Medulla oblongata (tissue), 1 donor: ENCODE measurements at regions not wholly inside any gene's neighbourhood (a gene's known extent, or its start where the extent isn't known, plus 50 kb on each side); places are given as distances from the start of the nearest gene placed in this dataset.
"Not testable (repeated sequence)": the region's sequence is repeated elsewhere in the genome, so short reads cannot be mapped to it uniquely, and the experiment has no call there.

Source experiments
- DNase-seq: peaks from one replicate; pipeline ENCODE4 v3.0.0-alpha.2; 2015; ENCODE audit errors: extremely low spot score

DNA sequence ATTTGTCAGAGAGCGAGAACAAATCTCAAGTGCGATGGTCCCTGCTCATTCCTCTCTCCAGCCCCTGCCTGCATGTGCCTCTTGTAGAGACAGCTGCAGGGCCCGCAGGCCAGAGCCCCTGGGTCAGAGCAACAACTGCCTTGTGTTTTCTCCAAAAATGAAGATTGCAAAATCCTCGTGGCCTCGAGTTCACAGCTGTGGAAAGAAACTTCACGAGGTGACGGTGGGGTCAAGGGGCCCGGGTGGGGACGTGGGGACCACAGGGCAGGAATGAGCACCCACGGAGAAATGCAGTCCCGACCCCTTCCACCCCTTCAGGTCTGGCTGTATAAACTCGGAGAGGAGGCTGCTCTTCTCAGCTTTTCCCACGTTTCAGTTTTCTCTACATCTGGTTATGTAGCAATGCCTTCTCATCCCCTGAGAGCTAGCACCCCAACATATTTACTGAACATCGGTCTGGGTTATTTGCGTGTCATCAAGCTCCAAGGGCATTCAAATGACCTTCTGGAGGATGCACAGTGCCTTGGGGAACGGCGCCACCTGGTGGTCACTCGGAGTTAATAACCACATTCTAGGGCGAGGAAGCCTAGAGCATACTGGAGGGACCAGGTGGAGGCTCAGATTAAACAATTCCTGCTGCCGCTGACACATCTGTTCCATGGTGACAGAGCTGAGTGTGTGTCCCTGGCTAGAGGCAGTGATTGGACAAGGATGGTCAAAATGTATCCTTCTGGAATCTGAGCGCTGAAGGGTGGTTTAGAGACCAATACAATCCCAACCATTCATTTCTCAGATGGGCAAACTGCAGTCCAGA, 91.4 kb upstream of the CYRIA start:
- peak; percentile 86 for DNase-seq

DNA sequence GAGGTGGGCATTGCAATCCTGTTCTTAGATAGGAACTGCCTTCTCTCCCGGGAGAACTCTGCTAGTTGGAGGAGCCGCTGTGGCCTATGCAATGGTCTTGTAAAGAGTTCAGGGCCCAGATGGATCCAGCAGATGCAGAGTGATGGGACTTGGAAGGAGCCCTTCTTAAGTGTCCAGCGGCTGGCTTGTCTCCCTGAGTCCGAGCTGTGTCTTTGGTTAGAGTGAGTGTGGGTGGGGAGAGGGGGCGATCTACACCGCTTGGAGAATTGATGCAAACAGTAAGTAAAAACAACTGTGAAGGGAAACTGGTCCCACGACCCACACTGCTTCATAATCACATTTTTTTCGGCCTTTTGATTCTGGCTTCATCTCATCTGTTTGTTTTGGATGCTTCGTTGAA, 89.8 kb upstream of the CYRIA start:
- DNase-seq: no peak

DNA sequence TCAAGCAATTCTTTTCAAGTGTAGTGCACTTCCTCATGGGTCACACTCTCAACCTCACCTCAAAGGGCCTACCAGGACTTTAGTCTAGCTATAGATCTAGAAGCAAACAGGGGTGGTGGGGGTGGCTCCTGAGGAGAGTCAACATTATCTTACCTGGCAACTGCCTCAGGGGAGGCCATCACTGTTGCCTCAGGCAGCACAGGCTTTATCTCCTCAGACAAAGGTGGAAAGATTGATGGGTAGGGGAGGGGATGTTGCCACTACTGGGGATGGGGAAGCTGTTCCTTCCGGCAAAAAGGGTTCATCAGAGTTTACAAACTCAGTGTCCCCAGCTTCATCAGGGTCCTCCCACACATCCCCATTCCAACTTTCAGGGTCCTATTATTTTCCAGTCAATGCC, 87.4 kb upstream of the CYRIA start:
- DNase-seq: not testable (repeated sequence)

DNA sequence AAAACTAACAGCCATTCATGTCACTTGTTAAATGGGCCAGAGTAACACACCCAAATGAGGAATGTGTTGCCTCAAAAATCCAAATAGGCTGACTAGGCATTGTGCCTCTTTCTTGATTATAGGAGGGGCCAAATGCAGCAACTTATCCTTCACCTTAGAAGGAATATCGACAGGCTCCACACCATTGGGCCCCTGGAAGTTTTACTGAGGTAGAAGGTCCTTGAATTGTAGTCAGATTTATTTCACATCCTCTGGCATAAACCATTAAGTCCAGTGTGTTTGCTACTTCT, 85.2 kb upstream of the CYRIA start:
- DNase-seq: not testable (repeated sequence)

DNA sequence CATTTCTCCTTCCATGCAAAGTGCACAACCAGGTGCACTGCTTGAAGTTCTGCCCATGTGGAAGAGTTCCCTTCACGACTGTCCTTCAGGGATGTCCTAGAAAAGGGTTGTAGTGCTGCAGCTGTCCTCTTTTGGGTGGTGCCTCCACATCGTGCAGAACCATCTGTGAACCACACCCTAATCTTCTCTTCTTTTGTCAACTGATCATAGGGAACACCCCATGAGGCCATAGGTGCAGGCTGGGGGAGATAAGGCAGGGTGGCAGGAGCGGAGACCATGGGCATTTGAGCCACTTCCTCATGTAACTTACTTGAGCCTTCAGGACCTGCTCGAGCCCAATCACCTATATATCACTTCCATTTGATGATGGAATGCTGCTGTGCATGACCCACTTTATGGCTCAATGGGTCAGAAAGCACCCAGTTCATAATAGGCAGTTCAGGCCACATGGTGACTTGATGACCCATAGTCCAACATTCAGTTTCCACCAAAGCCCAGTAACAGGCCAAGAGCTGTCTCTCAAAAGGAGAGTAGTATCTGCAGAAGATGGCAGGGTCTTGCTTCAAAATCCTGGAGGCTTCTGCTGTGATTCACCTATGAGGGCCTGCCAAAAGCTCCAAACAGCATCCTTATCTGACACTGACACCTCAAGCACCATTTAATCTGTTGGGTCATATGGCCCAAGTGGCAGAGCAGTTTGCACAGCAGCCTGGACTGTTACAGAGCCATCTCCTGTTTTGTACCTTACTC, 84.7 kb upstream of the CYRIA start:
- DNase-seq: no peak

DNA sequence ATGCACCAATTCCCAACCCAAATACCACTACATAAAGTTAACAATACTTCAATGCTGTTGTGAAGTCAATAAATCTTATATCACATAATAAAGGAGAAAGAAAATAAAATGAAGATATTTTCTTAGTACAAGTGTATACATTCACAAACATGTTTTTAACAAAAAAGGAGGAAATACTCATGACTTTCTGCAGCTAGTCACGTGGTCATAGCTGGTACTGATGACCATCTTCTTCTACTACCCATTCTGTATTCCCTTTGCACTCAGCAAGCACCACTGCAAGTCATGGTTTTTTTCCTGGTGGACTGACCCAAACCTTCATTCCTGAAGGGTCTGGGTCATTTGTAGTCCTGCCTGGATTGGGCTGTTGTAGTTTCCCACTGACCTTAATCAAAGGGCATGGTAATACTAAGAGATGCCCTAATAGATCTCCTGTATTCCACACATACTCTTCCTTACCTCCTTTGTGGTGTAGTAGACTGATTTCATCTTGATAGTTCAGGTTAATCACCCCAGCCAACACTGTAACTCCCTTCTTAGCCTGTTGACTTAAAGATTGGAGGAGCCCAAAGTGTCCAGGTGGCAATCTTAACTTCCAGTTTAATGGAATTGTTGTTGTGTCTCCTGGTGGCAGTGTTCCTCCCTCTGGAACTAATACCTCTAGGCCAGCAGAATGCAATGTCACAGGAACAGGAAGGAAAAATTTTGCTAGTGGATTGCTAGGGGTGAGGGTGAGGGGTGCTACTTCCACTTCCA, 83.1 kb upstream of the CYRIA start:
- not testable (repeated sequence) for DNase-seq

DNA sequence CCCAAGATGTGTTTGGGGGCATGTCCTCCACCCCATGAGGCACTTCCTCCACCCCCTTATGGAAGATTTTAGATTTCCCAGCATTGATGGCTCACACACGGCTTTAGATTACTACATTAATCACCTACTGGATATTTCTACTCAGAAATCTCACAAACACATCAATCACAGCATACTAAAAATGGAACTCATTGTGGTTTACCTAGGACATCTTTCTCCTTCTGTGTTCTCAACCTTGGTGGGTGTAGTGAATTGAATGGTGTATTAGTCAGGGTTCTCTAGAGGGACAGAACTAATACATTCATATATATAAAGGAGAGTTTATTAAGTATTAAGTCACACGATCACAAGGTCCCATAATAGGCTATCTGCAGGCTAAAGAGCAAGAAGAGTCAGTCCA, 82.1 kb upstream of the CYRIA start:
- DNase-seq: no peak

DNA sequence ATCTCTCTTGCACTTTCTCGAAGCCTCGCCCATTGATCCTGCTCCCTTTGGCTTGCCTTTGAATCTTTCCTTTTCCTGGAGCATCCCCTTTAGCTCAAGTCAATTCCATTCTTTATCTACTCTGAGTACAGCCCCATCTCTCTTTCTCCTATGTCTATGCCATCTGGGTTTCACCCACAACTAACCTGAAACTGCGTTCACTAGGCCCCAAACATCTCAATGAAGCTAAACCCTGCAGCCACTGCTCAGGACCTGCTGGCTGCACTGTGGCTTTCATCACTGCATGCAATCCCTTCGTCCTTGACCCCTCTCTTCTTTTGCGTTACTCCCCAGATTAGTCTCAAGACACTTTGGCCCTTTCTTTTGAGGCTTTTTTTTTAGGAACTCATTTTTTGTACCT, 81.6 kb upstream of the CYRIA start:
- no peak for DNase-seq

DNA sequence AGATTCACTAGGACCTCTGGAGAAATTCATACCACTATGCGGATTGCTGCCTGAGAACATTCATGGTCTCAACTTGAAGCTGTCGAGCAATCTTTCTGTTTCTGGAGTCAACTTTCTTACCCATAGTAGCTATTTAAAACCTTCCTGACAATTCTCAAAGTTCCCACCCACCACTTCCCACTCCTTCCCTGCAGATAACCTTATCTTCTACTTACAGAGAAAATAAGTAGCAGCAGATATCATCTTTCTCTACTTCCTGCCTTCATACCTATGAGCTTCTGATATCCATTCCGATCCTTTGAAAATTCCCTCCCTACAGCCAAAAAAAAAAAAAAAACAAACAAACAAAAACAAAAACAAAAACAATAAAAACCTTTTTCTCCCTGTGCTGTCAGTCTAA, 81.2 kb upstream of the CYRIA start:
- no peak for DNase-seq

DNA sequence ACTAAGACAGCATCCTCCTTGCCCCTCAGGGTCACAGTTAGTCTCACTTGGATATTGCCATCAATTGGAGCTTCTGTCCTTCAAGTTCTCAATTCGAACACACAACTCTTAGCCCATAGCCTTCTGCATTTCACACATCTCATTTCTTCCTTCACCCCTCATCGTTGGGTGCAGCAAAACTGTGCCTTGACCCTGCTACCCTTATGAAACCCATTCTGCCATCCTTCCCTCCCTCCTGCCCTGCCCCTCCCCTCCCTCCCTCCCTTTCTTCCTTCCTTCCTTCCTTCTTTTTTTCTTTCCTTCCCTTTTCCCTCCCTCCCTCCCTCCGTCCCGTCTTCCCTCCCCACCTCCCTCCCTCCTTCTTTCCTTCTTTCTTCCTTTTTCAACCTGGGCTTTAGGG, 80.7 kb upstream of the CYRIA start:
- no peak for DNase-seq

DNA sequence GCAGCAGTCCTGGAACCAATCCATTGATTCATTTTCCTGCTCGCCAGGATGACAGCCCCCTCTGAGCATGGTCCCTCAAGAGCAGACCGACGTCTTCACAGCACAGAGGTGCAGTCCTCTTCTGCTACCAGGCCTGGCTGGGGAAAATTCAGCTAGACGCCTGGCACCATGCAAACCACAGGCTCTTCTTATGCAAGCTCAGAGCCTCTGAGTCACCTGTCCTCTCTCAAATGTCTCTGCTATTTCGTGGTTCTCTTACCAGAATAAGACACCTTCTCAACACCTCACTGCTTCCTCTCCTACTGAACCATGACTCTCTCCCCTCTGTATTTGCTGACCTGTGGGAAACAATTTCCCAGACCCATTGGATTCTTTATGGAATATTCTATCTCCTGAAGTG, 79.8 kb upstream of the CYRIA start:
- DNase-seq: no peak

DNA sequence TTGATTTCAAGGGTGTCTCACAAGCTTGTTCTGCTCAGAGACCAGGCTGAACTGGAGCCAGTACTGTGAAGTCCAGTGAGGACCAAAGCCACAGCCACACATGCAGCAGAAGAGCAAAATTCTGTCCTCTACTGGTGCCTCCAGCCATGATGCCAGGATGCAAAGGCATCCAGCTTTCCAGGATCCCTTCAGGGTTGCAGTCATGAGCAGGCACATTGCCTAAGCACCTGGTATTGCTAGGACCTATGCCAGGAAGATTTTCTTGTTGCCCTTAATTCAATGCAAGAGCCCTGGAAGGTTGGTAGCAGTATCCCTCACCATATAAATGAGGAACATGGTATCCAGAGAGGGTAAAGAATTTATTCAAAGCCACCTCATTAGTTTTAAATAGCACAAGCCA, 78.9 kb upstream of the CYRIA start:
- no peak for DNase-seq

DNA sequence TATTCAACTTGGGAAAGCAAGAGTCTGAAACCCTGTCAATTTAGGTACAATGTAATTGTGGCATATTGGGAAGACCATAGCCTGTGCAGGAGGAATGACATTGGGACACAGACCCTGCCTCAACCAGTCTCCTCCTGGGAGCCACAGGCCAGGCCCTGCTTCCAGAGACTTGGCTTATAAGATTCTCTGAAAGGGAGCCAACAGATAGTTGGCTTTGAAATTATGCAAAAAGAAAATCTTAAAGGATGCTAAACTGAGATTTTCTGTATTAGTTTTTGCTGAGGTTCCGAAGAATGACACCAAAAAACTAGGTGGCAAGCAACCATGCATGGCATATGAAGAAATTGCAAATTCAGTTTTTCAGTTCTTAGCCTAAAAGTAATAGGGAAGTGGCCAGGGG, 76.4 kb upstream of the CYRIA start:
- DNase-seq: no peak

DNA sequence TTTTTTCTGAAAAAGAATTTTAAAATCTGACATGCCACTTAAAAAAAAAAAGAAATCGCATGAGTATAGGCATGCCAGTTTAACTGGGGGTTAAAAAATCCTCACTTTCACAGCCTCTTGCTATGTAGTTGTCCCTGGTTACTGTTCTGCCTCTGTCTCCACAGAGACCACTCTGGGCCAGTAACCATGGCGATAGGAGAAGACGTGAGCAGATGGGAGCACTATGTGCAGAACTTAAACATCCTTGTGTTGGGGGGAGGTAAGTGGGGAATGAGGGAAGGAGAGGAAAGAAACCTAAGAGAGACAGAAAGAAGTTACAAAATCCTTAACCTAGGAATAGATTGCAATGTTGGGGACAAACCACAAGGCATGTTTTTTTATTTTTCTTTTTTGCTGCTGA, 75.9 kb upstream of the CYRIA start:
- DNase-seq: no peak

DNA sequence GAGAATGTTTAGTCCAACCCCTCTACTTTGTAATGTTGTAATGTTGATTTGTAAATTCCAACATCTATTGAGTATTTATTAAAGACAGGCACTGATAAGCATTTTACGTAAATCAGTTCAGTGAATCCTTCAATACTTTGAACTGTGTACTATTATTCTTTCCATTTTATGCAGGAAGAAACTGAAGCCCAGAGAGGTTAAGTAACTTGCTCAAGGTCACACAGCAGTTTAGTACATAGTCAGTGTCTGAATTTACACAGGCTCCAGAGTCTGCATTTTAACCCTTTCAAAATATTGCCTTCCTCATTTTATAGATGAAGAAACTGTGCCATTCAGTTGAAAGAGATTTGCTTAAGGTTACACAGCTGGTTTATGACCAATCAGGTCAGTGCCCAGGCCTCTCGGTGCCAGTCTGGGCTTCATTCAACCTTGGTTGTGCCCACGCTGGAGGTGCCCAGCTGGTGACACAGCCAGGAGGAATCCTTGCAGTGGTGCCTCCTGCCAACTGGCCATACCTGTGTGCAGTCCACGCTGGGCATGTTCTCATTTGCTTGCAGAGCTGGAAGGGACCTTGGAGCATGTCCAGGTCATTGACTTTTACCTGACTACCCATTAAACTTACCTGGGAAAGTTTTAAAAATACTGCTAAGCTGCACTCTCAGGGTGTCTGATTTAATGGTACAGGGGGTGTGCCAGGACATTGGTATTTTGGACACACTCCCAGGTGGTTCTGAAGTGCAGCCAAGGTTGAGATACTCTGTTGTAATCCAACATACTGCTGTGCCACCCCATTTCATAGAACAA, 74.3 kb upstream of the CYRIA start:
- no peak for DNase-seq

DNA sequence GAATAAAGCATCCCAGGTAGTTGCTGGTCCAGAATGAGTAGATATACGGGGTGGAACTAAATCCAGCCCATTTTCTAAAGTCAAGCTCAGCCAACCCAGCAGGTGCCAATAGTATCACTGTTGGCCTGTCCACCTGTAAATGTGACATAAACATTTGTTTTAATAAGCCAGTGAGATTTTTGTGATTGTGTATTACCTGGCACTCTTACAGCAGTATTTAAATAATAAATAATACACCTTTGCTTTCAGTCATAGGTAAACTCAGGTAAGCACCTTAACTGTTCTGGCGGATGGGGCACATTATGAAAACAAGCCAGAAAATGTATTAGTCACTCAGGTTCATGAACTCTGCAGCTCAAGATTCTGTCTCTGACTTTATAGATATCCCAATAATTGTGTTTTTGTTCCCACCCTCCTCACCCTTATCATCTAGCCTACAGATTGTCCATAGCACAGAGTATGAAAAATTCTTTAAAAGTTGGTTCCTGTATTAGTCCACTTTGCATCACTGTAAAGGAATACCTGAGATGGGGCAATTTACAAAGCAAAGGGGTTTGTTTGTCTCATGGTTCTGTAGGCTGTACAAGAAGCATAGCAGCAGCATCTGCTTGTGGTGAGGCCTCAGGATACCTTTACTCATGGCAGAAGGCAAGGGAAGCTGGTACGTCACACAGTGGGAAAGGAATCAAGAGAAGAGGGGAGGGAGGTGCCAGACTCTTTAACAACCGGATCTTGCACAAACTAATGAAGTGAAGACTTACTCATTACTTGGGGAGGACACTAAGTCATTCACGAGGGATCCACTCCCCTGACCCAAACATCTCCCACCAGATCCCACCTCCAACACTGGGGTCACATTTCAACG, 73.0 kb upstream of the CYRIA start:
- DNase-seq: no peak

DNA sequence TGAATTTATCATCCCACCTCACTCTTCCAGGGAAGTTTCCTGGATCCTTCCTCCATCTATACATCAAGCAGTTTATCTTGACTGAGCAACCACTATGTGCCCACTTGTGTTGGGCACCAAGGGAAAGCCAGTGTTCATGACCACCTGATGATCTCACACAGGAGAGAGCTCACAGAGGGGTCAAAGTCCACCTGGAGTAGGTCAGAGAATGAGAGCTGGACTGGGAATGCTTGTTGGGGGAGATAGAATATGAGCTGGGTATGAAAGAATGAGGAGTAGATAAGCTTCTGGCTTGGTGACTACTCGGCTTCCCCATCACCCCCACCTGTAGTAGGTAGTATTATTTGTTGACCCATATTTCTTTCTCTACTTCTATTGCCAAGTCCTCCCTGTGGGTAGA, 72.2 kb upstream of the CYRIA start:
- no peak for DNase-seq

DNA sequence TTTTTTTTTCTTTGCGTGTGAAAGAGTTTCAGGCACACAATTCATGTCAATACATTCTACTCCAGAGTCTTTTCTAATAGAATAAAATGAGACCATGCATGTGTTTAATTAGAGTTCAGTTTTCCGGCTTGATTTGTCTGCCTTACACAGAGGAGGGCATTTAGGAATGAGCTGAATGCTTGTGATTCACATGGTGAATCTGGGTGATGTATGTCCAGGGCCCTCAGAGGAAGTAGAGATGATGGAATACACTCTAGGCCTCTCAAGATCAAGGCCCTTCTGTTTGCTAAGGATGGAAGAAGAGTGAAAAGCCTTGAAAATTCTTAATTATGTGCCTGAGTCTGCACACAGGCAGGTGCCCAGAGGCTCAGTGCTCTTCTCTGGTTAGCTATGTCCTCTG, 71.0 kb upstream of the CYRIA start:
- DNase-seq: no peak

DNA sequence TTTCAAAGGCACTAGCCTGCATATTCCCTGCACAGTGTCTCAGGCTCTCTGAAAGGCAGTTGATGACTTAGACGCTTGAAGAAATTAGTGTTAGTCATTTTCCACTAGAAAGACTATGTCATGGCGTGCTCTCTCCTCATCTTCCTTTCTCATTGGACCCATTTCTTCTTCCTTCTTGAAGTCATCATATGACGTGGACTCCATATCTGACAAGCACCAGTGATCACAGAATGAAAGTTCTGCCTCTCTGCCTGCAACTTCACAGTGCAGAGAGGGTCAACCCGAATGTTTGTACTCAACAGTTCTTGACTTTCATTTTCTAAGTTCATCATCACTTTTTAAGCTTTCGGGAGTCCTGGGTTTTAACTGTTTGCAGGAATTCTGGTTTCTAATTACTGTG, 63.7 kb upstream of the CYRIA start:
- no peak for DNase-seq

DNA sequence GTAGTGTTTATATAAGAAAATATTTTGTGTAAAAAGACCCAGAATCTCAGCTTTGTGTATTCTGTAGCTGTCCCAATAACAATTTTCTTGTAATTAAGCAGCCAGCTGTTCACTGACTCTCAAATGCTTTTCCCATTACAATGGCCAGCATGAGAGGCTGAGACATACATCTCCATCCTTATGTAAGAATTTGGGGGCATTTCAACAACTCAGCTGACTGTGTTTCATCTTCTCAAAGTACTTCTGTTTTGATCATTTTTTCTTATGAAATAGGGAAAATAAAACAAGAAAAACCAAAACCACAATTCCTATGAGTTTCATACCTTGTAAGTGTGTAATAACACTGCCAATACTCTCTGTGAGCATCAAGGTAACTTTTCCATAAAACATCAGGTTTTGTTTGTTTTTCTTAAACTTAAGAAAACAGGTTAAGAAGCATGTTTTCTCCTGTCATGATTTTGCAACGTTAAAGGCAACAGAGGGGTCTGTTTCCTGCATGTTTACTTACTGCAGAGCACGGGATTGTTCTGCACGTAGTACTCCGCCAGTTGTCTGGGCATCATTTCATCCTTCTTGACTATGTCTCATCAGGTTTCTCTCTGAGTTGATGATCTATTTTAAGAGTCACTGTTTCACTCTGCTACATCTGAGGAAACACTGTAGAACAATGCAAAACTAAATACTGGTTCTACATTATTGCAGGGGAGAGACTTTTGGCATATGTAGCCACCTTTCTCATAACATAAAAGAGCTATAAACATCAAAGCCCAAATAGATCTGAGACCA, 62.9 kb upstream of the CYRIA start:
- DNase-seq: no peak
